ENCODE measurements at regions not wholly inside any gene's neighbourhood (a gene's known extent, or its start where the extent isn't known, plus 50 kb on each side); places are given as distances from the start of the nearest gene placed in this dataset.

DNA sequence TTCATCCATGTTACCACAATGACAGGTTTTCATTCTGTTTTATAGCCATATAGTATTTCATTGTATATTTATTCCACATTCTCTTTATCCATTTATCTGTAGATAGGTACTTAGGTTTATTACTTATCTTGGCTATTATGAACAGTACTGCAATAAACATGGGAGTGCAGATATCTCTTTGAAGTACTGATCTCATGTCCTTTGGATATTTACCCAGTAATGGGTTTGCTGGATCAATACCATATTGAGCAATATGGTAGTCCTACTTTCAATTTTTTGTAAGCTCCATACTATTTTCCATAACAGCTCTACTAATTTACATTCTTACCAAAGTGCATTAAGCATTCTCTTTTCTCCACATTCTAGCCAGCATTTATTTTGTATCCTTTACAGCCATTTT, 235.8 kb upstream of the ALG10 start (continued):
- TF ChIP-seq, protein P1, sequence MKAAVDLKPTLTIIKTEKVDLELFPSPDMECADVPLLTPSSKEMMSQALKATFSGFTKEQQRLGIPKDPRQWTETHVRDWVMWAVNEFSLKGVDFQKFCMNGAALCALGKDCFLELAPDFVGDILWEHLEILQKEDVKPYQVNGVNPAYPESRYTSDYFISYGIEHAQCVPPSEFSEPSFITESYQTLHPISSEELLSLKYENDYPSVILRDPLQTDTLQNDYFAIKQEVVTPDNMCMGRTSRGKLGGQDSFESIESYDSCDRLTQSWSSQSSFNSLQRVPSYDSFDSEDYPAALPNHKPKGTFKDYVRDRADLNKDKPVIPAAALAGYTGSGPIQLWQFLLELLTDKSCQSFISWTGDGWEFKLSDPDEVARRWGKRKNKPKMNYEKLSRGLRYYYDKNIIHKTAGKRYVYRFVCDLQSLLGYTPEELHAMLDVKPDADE (IDR thresholded peaks at IDR 0.05), result no peak
- TF ChIP-seq NANOG (IDR thresholded peaks at IDR 0.05; ENCODE audit: borderline replicate concordance) (no peak), CREB1 (CRISPR knock-in tag; IDR thresholded peaks at IDR 0.05; ENCODE audit: low read depth) (no peak)

DNA sequence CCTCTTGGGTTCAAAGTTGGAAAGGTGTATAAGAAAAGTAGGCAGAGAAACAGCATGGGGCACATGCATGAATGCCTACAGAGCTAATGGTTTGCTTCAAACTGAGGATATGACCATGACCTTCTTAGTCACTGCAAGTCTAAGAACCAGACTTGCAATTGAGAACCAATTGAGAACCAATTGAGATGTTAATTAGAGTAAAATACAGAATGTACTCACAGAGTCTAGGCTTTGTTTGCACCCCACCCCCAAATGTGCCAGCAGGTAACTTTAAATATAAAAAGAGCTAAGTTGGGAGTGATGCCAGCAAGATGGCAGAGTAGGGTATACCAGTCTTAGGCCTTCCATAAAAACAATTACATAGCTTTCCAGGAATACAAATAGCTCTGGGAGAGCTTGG, 227.3 kb upstream of the ALG10 start:
- H3K27ac Mint-ChIP-seq, result 0 out of 2 replicates have a peak overlapping the region, but pooled peaks have one; percentile 33
- Histone ChIP-seq H3K27ac (ENCODE audit: low read depth) (no peak overlapping the region), H3K36me3 (ENCODE audit: insufficient read depth) (no peaks in the 10 kb centered on the region), H3K4me1 (ENCODE audit: insufficient read depth) (0 out of 2 replicates have a peak, but pooled peaks cover 4% of the 10 kb centered on the region), H3K27me3 (ENCODE audit: insufficient read depth) (no peaks in the 10 kb centered on the region), H2AFZ (no peak overlapping the region), H3F3A (replicated peaks; ENCODE audit: low read depth) (no peaks in the 10 kb centered on the region), H4K20me1 (replicated peaks; ENCODE audit: insufficient read depth) (no peaks in the 10 kb centered on the region), H3K4me3 (no peak overlapping the region), H3K79me2 (replicated peaks; ENCODE audit: insufficient read depth) (no peaks in the 10 kb centered on the region), H3K4me2 (0 out of 2 replicates have a peak overlapping the region, but pooled peaks have one; percentile 18), H3K9me2 (ENCODE audit: insufficient read depth) (0 out of 2 replicates have a peak, but pooled peaks cover 9% of the 10 kb centered on the region)
- no peak for ATAC-seq
- H3K9me3 Mint-ChIP-seq, result peaks cover 18% of the 10 kb centered on the region; the same call in 2 of the 3 replicates
- peaks cover 9% of the 10 kb centered on the region; the same call in 2 of the 3 replicates for H3K36me3 Mint-ChIP-seq (ENCODE audit: low read depth)
- peaks cover 3% of the 10 kb centered on the region for H3K27me3 Mint-ChIP-seq (ENCODE audit: insufficient read depth, low read depth, poor library complexity)
- TF ChIP-seq EZH2 (IDR thresholded peaks at IDR 0.05; ENCODE audit: low read depth, unreplicated experiment), result no peak
- TF ChIP-seq CREB1 (CRISPR knock-in tag; IDR thresholded peaks at IDR 0.05; ENCODE audit: low read depth), result no peak
- TF ChIP-seq POLR2AphosphoS5 (IDR thresholded peaks at IDR 0.05; ENCODE audit: low read depth), result no peak
- TF ChIP-seq, protein P2, sequence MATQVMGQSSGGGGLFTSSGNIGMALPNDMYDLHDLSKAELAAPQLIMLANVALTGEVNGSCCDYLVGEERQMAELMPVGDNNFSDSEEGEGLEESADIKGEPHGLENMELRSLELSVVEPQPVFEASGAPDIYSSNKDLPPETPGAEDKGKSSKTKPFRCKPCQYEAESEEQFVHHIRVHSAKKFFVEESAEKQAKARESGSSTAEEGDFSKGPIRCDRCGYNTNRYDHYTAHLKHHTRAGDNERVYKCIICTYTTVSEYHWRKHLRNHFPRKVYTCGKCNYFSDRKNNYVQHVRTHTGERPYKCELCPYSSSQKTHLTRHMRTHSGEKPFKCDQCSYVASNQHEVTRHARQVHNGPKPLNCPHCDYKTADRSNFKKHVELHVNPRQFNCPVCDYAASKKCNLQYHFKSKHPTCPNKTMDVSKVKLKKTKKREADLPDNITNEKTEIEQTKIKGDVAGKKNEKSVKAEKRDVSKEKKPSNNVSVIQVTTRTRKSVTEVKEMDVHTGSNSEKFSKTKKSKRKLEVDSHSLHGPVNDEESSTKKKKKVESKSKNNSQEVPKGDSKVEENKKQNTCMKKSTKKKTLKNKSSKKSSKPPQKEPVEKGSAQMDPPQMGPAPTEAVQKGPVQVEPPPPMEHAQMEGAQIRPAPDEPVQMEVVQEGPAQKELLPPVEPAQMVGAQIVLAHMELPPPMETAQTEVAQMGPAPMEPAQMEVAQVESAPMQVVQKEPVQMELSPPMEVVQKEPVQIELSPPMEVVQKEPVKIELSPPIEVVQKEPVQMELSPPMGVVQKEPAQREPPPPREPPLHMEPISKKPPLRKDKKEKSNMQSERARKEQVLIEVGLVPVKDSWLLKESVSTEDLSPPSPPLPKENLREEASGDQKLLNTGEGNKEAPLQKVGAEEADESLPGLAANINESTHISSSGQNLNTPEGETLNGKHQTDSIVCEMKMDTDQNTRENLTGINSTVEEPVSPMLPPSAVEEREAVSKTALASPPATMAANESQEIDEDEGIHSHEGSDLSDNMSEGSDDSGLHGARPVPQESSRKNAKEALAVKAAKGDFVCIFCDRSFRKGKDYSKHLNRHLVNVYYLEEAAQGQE (IDR thresholded peaks at IDR 0.05; ENCODE audit: unreplicated experiment), result no peak
- TF ChIP-seq JUNB (IDR thresholded peaks at IDR 0.05; ENCODE audit: unreplicated experiment), result no peak
- TF ChIP-seq ZNF114 (CRISPR knock-in tag; IDR thresholded peaks at IDR 0.05), result no peak
- TF ChIP-seq STAT1 (IDR thresholded peaks at IDR 0.05; ENCODE audit: unreplicated experiment), result no peak
- H3K4me1 Mint-ChIP-seq, result peaks cover 5% of the 10 kb centered on the region; the same call in 2 of the 3 replicates
- DNase-seq (ENCODE audit: low spot score), result no peak
- no peak overlapping the region for H3K4me3 Mint-ChIP-seq

DNA sequence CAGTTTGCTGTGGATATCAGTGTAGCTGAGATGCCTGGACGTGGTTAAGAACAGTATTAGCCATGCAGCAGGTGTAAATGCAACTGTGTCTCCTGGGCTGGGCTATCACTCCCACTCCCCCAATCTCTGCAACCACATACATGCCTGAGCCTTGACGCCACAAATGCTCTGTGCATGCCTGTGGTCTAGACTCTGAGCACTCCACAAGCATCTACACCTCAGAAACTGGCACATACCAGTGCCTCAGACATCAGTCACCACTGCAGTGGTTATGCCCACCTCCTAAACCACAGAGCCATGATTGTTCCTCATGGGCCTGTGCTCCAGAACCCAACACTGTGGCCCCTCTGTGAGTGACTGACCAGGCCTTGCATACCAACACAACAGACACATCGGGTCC, 226.8 kb upstream of the ALG10 start:
- H3K36me3 Mint-ChIP-seq (ENCODE audit: low read depth), result peaks cover 4% of the 10 kb centered on the region; the same call in 1 of the 3 replicates
- peaks cover 13% of the 10 kb centered on the region; the same call in 2 of the 3 replicates for H3K9me3 Mint-ChIP-seq
- Histone ChIP-seq H3K4me2 (no peak overlapping the region), H4K20me1 (replicated peaks; ENCODE audit: insufficient read depth) (no peaks in the 10 kb centered on the region), H2AFZ (no peak overlapping the region), H3K27me3 (ENCODE audit: insufficient read depth) (no peaks in the 10 kb centered on the region), H3K4me3 (no peak overlapping the region), H3K4me1 (ENCODE audit: insufficient read depth) (0 out of 2 replicates have a peak, but pooled peaks cover 4% of the 10 kb centered on the region), H3K27ac (ENCODE audit: low read depth) (no peak overlapping the region), H3K9me2 (ENCODE audit: insufficient read depth) (0 out of 2 replicates have a peak, but pooled peaks cover 9% of the 10 kb centered on the region), H3K79me2 (replicated peaks; ENCODE audit: insufficient read depth) (no peaks in the 10 kb centered on the region), H3K36me3 (ENCODE audit: insufficient read depth) (no peaks in the 10 kb centered on the region), H3F3A (replicated peaks; ENCODE audit: low read depth) (no peaks in the 10 kb centered on the region)
- peaks cover 5% of the 10 kb centered on the region; the same call in 2 of the 3 replicates for H3K4me1 Mint-ChIP-seq
- ATAC-seq, result no peak
- no peak for DNase-seq (ENCODE audit: low spot score)
- H3K27ac Mint-ChIP-seq, result no peak overlapping the region
- H3K27me3 Mint-ChIP-seq (ENCODE audit: insufficient read depth, low read depth, poor library complexity), result peaks cover 3% of the 10 kb centered on the region
- H3K4me3 Mint-ChIP-seq, result no peak overlapping the region
- TF ChIP-seq STAT1 (IDR thresholded peaks at IDR 0.05; ENCODE audit: unreplicated experiment) (no peak), EZH2 (IDR thresholded peaks at IDR 0.05; ENCODE audit: low read depth, unreplicated experiment) (no peak), EZH2phosphoT487 (IDR thresholded peaks at IDR 0.05; ENCODE audit: unreplicated experiment) (no peak), NANOG (IDR thresholded peaks at IDR 0.05; ENCODE audit: borderline replicate concordance) (no peak)
- TF ChIP-seq, protein P3, sequence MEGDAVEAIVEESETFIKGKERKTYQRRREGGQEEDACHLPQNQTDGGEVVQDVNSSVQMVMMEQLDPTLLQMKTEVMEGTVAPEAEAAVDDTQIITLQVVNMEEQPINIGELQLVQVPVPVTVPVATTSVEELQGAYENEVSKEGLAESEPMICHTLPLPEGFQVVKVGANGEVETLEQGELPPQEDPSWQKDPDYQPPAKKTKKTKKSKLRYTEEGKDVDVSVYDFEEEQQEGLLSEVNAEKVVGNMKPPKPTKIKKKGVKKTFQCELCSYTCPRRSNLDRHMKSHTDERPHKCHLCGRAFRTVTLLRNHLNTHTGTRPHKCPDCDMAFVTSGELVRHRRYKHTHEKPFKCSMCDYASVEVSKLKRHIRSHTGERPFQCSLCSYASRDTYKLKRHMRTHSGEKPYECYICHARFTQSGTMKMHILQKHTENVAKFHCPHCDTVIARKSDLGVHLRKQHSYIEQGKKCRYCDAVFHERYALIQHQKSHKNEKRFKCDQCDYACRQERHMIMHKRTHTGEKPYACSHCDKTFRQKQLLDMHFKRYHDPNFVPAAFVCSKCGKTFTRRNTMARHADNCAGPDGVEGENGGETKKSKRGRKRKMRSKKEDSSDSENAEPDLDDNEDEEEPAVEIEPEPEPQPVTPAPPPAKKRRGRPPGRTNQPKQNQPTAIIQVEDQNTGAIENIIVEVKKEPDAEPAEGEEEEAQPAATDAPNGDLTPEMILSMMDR (conservative IDR thresholded peaks at IDR 0.05; ENCODE audit: low read depth in 2 of 2), result no peak
- TF ChIP-seq, protein P2 (IDR thresholded peaks at IDR 0.05; ENCODE audit: unreplicated experiment), result no peak
